ENCODE measurements at regions not wholly inside any gene's neighbourhood (a gene's known extent, or its start where the extent isn't known, plus 50 kb on each side); places are given as distances from the start of the nearest gene placed in this dataset.

GRCh38 chr1:37347104-37347649 is 127.2 kb upstream of the ZC3H12A start:
- TF ChIP-seq POLR2A (IDR thresholded peaks at IDR 0.05; ENCODE audit: low read depth, low read length), result no peak
- TF ChIP-seq TAF1 (IDR thresholded peaks at IDR 0.05; ENCODE audit: borderline replicate concordance, low read depth, low read length), result no peak
